CD4-positive, alpha-beta T cell treated with Interleukin-6 at 100 ng/mL for 8 hours (primary cell): ENCODE measurements at regions not wholly inside any gene's neighbourhood (a gene's known extent, or its start where the extent isn't known, plus 50 kb on each side); places are given as distances from the start of the nearest gene placed in this dataset.
"Not testable (repeated sequence)": the region's sequence is repeated elsewhere in the genome, so short reads cannot be mapped to it uniquely, and the experiment has no call there.

Experiments
- DNase-seq: peaks from one replicate; pipeline ENCODE4 v3.0.0-alpha.2; 2020; ENCODE audit warnings: mixed read lengths, low spot score

GRCh38 chr5:62777081-62777480, 198.5 kb downstream of the LRRC70 start:
- DNase-seq: not testable (repeated sequence)

- DNase-seq: not testable (repeated sequence)
These were observed 198.0 kb downstream of the LRRC70 start for GRCh38 chr5:62776592-62776991.

DNA sequence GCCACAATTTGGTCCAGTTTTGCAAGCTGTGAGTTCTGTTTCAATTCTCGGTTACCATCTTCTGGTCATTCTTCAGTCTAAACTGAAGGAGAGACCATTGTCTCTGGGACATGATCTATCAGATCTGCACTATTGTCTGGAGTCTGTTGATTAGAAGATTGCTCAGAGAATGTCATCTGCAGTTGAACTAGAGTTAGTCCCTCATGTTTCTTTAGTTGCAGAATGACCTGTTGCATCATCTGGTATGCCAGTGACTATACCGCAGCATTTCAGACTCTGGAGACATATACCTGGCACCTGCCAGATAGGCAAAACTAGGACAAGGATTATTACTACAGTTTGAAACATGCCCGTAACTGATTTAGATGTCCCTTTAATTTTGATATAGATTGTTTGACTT, 194.8 kb downstream of the LRRC70 start:
- DNase-seq: no peak

DNA sequence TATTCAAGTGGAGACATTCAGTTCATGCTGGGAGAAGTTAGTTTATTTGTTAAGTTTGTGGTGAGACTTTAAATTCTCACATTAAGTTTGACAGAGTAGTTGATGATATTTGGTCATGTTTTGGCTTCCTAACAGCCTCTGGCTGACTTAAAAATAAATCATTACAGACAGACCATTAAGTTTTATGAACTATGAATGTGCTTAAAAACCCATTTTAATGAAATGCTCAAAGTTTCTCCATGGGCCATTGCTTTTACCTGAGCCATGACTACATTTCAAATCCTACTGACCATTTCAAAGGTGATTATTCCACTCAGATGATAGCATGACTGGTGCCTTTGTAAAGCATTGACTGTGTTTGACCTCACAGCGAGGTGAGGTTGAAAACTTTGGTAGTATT, 192.7 kb downstream of the LRRC70 start:
- DNase-seq: no peak

- no peak for DNase-seq
These were observed 189.0 kb downstream of the LRRC70 start for GRCh38 chr5:62767650-62768049.

DNA sequence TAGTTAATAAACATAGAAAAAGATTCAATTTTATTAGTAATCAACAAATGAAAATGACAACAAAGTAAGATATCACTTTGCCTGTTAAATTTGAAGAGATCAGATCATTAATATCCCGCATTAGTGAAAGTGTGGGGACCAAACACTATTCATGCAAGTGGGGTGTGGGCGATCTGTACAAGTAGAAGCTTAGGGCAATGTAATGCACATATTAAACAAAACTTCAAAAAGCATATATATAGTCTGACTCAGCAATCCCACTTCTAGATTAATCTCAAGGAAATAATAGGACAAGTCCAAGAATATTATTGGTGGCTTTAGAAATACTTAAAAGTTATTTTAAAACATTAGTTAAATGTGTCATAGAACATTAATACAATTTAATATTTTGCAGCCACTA, 188.5 kb downstream of the LRRC70 start:
- no peak for DNase-seq

- DNase-seq: no peak
These were observed 183.9 kb downstream of the LRRC70 start for GRCh38 chr5:62762503-62762902.

- DNase-seq: not testable (repeated sequence)
These were observed 179.1 kb downstream of the LRRC70 start for GRCh38 chr5:62757686-62758085.

- not testable (repeated sequence) for DNase-seq
These were observed 174.4 kb downstream of the LRRC70 start for GRCh38 chr5:62752998-62753367.

- not testable (repeated sequence) for DNase-seq
These were observed 173.7 kb downstream of the LRRC70 start for GRCh38 chr5:62752056-62752997.

DNA sequence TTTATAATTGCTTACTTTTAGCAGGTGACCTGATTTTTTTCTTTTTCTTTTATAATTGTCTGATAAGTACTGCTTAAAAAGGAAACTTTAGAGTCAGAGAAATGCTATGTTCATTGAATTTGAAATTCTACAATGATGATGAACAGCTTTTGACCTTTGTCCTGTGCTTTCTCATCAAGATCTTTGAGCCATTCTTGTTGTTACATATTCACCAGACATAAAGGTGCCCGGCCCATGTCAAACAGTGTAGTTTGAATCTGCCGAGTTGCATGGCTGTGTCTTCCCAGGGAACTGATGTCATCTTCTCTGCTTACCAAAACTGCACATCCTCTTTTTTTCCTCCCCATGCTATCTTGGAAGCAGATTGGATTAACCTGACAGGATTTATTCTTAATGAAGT, 163.6 kb downstream of the LRRC70 start:
- DNase-seq: no peak

GRCh38 chr5:62741761-62742160, 163.1 kb downstream of the LRRC70 start:
- DNase-seq: no peak

DNA sequence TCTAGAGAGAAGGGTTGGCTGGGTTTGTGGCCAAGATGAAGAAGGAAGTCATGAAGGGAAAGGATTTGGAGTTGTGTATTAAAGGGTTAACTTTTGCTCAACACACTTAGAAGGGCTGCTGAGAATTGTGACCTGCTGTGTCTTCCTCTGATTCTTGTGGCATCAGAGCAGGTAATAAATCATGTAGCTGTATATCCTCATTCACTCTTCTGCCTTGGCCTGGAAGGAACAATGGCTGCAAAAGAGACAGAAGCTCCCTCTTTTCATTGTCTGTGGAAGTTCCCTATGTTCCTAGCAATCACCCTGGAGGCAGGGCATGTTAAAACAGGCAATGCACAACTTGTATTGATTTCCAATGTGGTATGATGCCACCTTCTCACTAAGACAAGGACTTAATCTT, 159.1 kb downstream of the LRRC70 start:
- DNase-seq: no peak

- DNase-seq: no peak
These were observed 154.1 kb downstream of the LRRC70 start for GRCh38 chr5:62732677-62733121.

GRCh38 chr5:62731022-62731421, 152.4 kb downstream of the LRRC70 start:
- no peak for DNase-seq

GRCh38 chr5:62729675-62730074, 151.1 kb downstream of the LRRC70 start:
- DNase-seq: no peak

- DNase-seq: no peak
These were observed 149.2 kb downstream of the LRRC70 start for GRCh38 chr5:62727861-62728260.

DNA sequence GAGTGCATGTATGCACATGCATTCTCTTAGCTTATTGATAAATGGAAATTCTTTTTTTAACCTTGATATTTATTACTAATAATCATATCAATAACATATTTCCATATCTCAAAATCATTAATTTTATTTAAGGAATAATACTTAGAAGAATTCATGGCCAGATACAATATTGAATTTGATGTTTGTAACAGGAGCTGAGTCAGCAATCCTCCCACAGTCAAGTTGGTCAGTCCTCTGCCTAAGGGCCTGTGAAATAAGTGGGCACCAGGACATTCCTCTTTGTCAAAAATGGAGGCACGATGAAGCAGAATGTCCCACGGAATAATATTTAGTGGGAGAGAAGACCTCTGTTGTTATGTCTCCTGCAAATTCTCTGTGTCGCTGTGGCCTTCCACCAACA, 148.6 kb downstream of the LRRC70 start:
- no peak for DNase-seq

- DNase-seq: no peak
These were observed 143.7 kb downstream of the LRRC70 start for GRCh38 chr5:62722360-62722759.

GRCh38 chr5:62720031-62720441, 141.4 kb downstream of the LRRC70 start:
- no peak for DNase-seq

GRCh38 chr5:62719061-62719720, 140.6 kb downstream of the LRRC70 start:
- DNase-seq: no peak

GRCh38 chr5:62718324-62718723, 139.7 kb downstream of the LRRC70 start:
- DNase-seq: no peak

- DNase-seq: no peak
These were observed 138.8 kb downstream of the LRRC70 start for GRCh38 chr5:62717301-62717933.
